Mesenchymal stem cell (in vitro differentiated cells and primary cell): ENCODE measurements at regions not wholly inside any gene's neighbourhood (a gene's known extent, or its start where the extent isn't known, plus 50 kb on each side); places are given as distances from the start of the nearest gene placed in this dataset.

Experiments used
- DNase-seq: peaks from one replicate; pipeline ENCODE4 v3.0.0-alpha.2; 2013
- H2AFZ ChIP-seq: one replicate; pipeline ENCODE4 v1.6.1; 2013; ENCODE audit warnings: low read depth, mild to moderate bottlenecking, control low read depth, inconsistent platforms, low read length, moderate library complexity
- H2AK5ac ChIP-seq: 2 replicates; pipeline ENCODE4 v1.6.1; 2013; ENCODE audit warnings: low read length, moderate library complexity, mild to moderate bottlenecking, inconsistent platforms; ENCODE audit not compliant: severe bottlenecking
- H2BK120ac ChIP-seq: one replicate; pipeline ENCODE4 v1.6.1; 2013; ENCODE audit warnings: low read depth, mild to moderate bottlenecking, inconsistent platforms, low read length, moderate library complexity
- H2BK12ac ChIP-seq, 2 experiments: one replicate each; pipeline ENCODE4 v1.6.1; 2013; ENCODE audit warnings: inconsistent platforms in 2 of 2, low read length in 2 of 2, mild to moderate bottlenecking in 2 of 2, moderate library complexity in 2 of 2, control low read depth in 1 of 2
- H2BK15ac ChIP-seq: one replicate; pipeline ENCODE4 v1.6.1; 2013; ENCODE audit warnings: mild to moderate bottlenecking, low read depth, inconsistent platforms; ENCODE audit not compliant: poor library complexity, severe bottlenecking
- H2BK5ac ChIP-seq: 2 replicates; pipeline ENCODE4 v1.6.1; 2013; ENCODE audit warnings: low read depth, mild to moderate bottlenecking, low read length, control low read depth, inconsistent platforms; ENCODE audit not compliant: poor library complexity, severe bottlenecking
- H3K14ac ChIP-seq, 2 experiments: one replicate each; pipeline ENCODE4 v1.6.1; 2013; ENCODE audit warnings: inconsistent platforms in 2 of 2, low read length in 2 of 2, control low read depth in 1 of 2, mild to moderate bottlenecking in 1 of 2, moderate library complexity in 1 of 2
- H3K18ac ChIP-seq, 2 experiments: one replicate each; pipeline ENCODE4 v1.6.1; 2013; ENCODE audit warnings: inconsistent platforms in 2 of 2, low read length in 2 of 2, control low read depth in 1 of 2, low read depth in 1 of 2, mild to moderate bottlenecking in 1 of 2
- H3K23ac ChIP-seq, 2 experiments: one replicate each; pipeline ENCODE4 v1.6.1; 2013; ENCODE audit warnings: inconsistent platforms in 2 of 2, low read length in 2 of 2, mild to moderate bottlenecking in 2 of 2, moderate library complexity in 2 of 2, control low read depth in 1 of 2
- H3K27ac ChIP-seq: 2 replicates; pipeline ENCODE4 v1.5.1; 2013; ENCODE audit warnings: mild to moderate bottlenecking, moderate library complexity, low read length, control low read depth, inconsistent platforms; ENCODE audit not compliant: poor library complexity, severe bottlenecking
- H3K27me3 ChIP-seq, 2 experiments: 2 replicates each; pipeline versions ENCODE4 v1.6.1 to v1.7.0; 2013; ENCODE audit warnings: low read length in 2 of 2, mild to moderate bottlenecking in 2 of 2, moderate library complexity in 2 of 2, control low read depth in 1 of 2, inconsistent platforms in 1 of 2; ENCODE audit not compliant: control insufficient read depth in 1 of 2, insufficient read depth in 1 of 2
- H3K36me3 ChIP-seq, 2 experiments: 2 replicates each; pipeline versions ENCODE4 v1.6.1 to v1.7.0; 2013; ENCODE audit warnings: low read length in 2 of 2, control low read depth in 1 of 2, inconsistent platforms in 1 of 2, low read depth in 1 of 2, mild to moderate bottlenecking in 1 of 2; ENCODE audit not compliant: insufficient read depth in 2 of 2, control insufficient read depth in 1 of 2
- H3K4ac ChIP-seq, 2 experiments: one replicate each; pipeline ENCODE4 v1.6.1; 2013; ENCODE audit warnings: inconsistent platforms in 2 of 2, low read length in 2 of 2, mild to moderate bottlenecking in 2 of 2, moderate library complexity in 2 of 2, control low read depth in 1 of 2, low read depth in 1 of 2
- H3K4me1 ChIP-seq: 2 replicates; pipeline ENCODE4 v1.6.1; 2013; ENCODE audit warnings: low read depth, low read length, control low read depth; ENCODE audit not compliant: control insufficient read depth, insufficient read depth
- H3K4me2 ChIP-seq: 2 replicates; pipeline ENCODE4 v1.6.1; 2013; ENCODE audit warnings: low read length, mild to moderate bottlenecking, inconsistent platforms; ENCODE audit not compliant: poor library complexity, severe bottlenecking
- H3K4me3 ChIP-seq, 2 experiments: 2 replicates each; pipeline versions ENCODE4 v1.5.1 to v1.7.0; 2013; ENCODE audit warnings: low read length in 2 of 2, mild to moderate bottlenecking in 2 of 2, control low read depth in 1 of 2, low read depth in 1 of 2; ENCODE audit not compliant: insufficient read depth in 1 of 2
- H3K79me1 ChIP-seq: replicated peaks from 2 replicates; pipeline ENCODE4 v1.6.1; 2013; ENCODE audit warnings: mild to moderate bottlenecking, control low read depth, low read length, inconsistent platforms; ENCODE audit not compliant: poor library complexity, severe bottlenecking
- H3K9ac ChIP-seq: 2 replicates; pipeline ENCODE4 v1.7.0; 2013; ENCODE audit warnings: mild to moderate bottlenecking, low read length, moderate library complexity
- H3K9me3 ChIP-seq: 2 replicates; pipeline ENCODE4 v1.7.0; 2013; ENCODE audit warnings: mild to moderate bottlenecking, low read length; ENCODE audit not compliant: control insufficient read depth
- H4K8ac ChIP-seq: one replicate; pipeline ENCODE4 v1.6.1; 2013; ENCODE audit warnings: inconsistent platforms, mild to moderate bottlenecking, low read length, moderate library complexity
- H4K91ac ChIP-seq: one replicate; pipeline ENCODE4 v1.6.1; 2013; ENCODE audit warnings: mild to moderate bottlenecking, low read length, inconsistent platforms
- WGBS: methylation state at CpG from one replicate; pipeline ENCODE4 v1.1.7; 2013; ENCODE audit warnings: mixed read lengths; 5-methylcytosine and 5-hydroxymethylcytosine counted together

GRCh38 chr2:175827856-175828255 is 174.2 kb downstream of the LNPK start:
- H3K23ac ChIP-seq, result no peak overlapping the region
- no peak overlapping the region for H2AFZ ChIP-seq
- no peak overlapping the region for H2BK120ac ChIP-seq
- H3K4me1 ChIP-seq, result no peaks in the 10 kb centered on the region
- no peak overlapping the region for H4K8ac ChIP-seq
- no peaks in the 10 kb centered on the region for H3K9me3 ChIP-seq
- no peak overlapping the region for H2AK5ac ChIP-seq
- no peaks in the 10 kb centered on the region for H3K27me3 ChIP-seq
- 56% methylated on average over 1 of the region's 2 CpGs for WGBS
- no peaks in the 10 kb centered on the region for H3K36me3 ChIP-seq
- no peak overlapping the region for H3K4ac ChIP-seq
- no peak overlapping the region for H3K9ac ChIP-seq
- no peaks in the 10 kb centered on the region for H3K79me1 ChIP-seq
- H2BK15ac ChIP-seq, result no peak overlapping the region
- no peak overlapping the region for H3K27ac ChIP-seq
- DNase-seq, result no peak
- H2BK12ac ChIP-seq, result no peak overlapping the region
- no peak overlapping the region for H4K91ac ChIP-seq
- no peak overlapping the region for H2BK5ac ChIP-seq
- H3K4me3 ChIP-seq, result no peak overlapping the region
- H3K18ac ChIP-seq, result no peak overlapping the region
- no peak overlapping the region for H3K14ac ChIP-seq
- H3K4me2 ChIP-seq, result no peak overlapping the region

GRCh38 chr2:175824243-175824642 is 177.8 kb downstream of the LNPK start:
- no peak overlapping the region for H4K8ac ChIP-seq
- H4K91ac ChIP-seq, result no peak overlapping the region
- H2AK5ac ChIP-seq, result no peak overlapping the region
- no peaks in the 10 kb centered on the region for H3K4me1 ChIP-seq
- no peak overlapping the region for H3K4ac ChIP-seq
- no peak overlapping the region for H3K23ac ChIP-seq
- H3K79me1 ChIP-seq, result no peaks in the 10 kb centered on the region
- H3K4me3 ChIP-seq, result no peak overlapping the region
- no peak for DNase-seq
- H2BK15ac ChIP-seq, result no peak overlapping the region
- no peaks in the 10 kb centered on the region for H3K27me3 ChIP-seq
- no peak overlapping the region for H3K14ac ChIP-seq
- no peak overlapping the region for H2BK12ac ChIP-seq
- H3K9ac ChIP-seq, result no peak overlapping the region
- no peak overlapping the region for H2AFZ ChIP-seq
- no peak overlapping the region for H2BK120ac ChIP-seq
- WGBS, result 76% methylated on average over 2 of the region's 2 CpGs
- no peak overlapping the region for H3K4me2 ChIP-seq
- H3K36me3 ChIP-seq, result no peaks in the 10 kb centered on the region
- H3K9me3 ChIP-seq, result no peaks in the 10 kb centered on the region
- no peak overlapping the region for H2BK5ac ChIP-seq
- H3K18ac ChIP-seq, result no peak overlapping the region
- no peak overlapping the region for H3K27ac ChIP-seq

- H3K18ac ChIP-seq, result no peak overlapping the region
- WGBS, result 69% methylated on average over 1 of the region's 1 CpG
- no peak overlapping the region for H3K14ac ChIP-seq
These were observed 178.4 kb downstream of the LNPK start for GRCh38 chr2:175823707-175824073.

GRCh38 chr2:175823002-175823706 is 178.9 kb downstream of the LNPK start:
- H3K27me3 ChIP-seq, result no peaks in the 10 kb centered on the region
- H2AFZ ChIP-seq, result no peak overlapping the region
- no peak overlapping the region for H2BK12ac ChIP-seq
- H3K9ac ChIP-seq, result no peak overlapping the region
- 88% methylated on average over 14 of the region's 14 CpGs for WGBS
- DNase-seq, result no peak
- H3K36me3 ChIP-seq, result no peaks in the 10 kb centered on the region
- no peak overlapping the region for H4K8ac ChIP-seq
- no peak overlapping the region for H3K23ac ChIP-seq
- no peak overlapping the region for H3K4me2 ChIP-seq
- H2BK120ac ChIP-seq, result no peak overlapping the region
- no peak overlapping the region for H3K18ac ChIP-seq
- H2BK5ac ChIP-seq, result no peak overlapping the region
- H2AK5ac ChIP-seq, result no peak overlapping the region
- no peak overlapping the region for H3K27ac ChIP-seq
- H3K9me3 ChIP-seq, result no peaks in the 10 kb centered on the region
- H3K4ac ChIP-seq, result no peak overlapping the region
- no peak overlapping the region for H3K14ac ChIP-seq
- H3K4me3 ChIP-seq, result no peak overlapping the region
- no peak overlapping the region for H2BK15ac ChIP-seq
- H3K79me1 ChIP-seq, result no peaks in the 10 kb centered on the region
- H4K91ac ChIP-seq, result no peak overlapping the region
- H3K4me1 ChIP-seq, result no peaks in the 10 kb centered on the region

More at GRCh38 chr2:175823707-175824073, 178.4 kb downstream of the LNPK start:
- no peak overlapping the region for H3K4me3 ChIP-seq
- H3K4me1 ChIP-seq, result no peaks in the 10 kb centered on the region
- no peak overlapping the region for H3K27ac ChIP-seq
- H3K36me3 ChIP-seq, result no peaks in the 10 kb centered on the region
- no peak overlapping the region for H3K9ac ChIP-seq
- no peak overlapping the region for H2BK120ac ChIP-seq
- H3K4me2 ChIP-seq, result no peak overlapping the region
- H2BK5ac ChIP-seq, result no peak overlapping the region
- no peaks in the 10 kb centered on the region for H3K27me3 ChIP-seq
- H4K8ac ChIP-seq, result no peak overlapping the region
- no peak overlapping the region for H2BK12ac ChIP-seq
- DNase-seq, result no peak
- H3K23ac ChIP-seq, result no peak overlapping the region
- no peak overlapping the region for H2AK5ac ChIP-seq
- no peak overlapping the region for H2BK15ac ChIP-seq
- no peak overlapping the region for H3K4ac ChIP-seq
- H4K91ac ChIP-seq, result no peak overlapping the region
- H3K9me3 ChIP-seq, result no peaks in the 10 kb centered on the region
- H3K79me1 ChIP-seq, result no peaks in the 10 kb centered on the region
- H2AFZ ChIP-seq, result no peak overlapping the region
